GM12878 (cell line): ENCODE measurements at regions not wholly inside any gene's neighbourhood (a gene's known extent, or its start where the extent isn't known, plus 50 kb on each side); places are given as distances from the start of the nearest gene placed in this dataset.

Experiments
- BMI1 ChIP-seq: fragments of 450-650 bp; IDR thresholded peaks from 2 replicates; pipeline ENCODE4 v1.6.1; 2016; ENCODE audit warnings: mild to moderate bottlenecking, moderate library complexity, borderline replicate concordance
- DPF2 ChIP-seq: fragments of 450-650 bp; IDR thresholded peaks from 2 replicates; pipeline ENCODE4 v1.6.1; 2017; ENCODE audit warnings: mild to moderate bottlenecking
- ETV6 ChIP-seq, 2 experiments: fragments of 450-650 bp in 1 of 2; IDR thresholded peaks in 1 of 2; conservative IDR thresholded peaks in 1 of 2; 2 replicates each; pipeline ENCODE4 v1.6.1; 2014; ENCODE audit warnings: antibody characterized with exemption in 1 of 2, borderline replicate concordance in 1 of 2, low read depth in 1 of 2, mild to moderate bottlenecking in 1 of 2, moderate library complexity in 1 of 2
- EZH2 ChIP-seq: IDR thresholded peaks from 2 replicates; pipeline ENCODE4 v1.6.1; 2012; ENCODE audit warnings: low read depth, mild to moderate bottlenecking, control low read depth, inconsistent platforms, low read length, borderline replicate concordance; ENCODE audit not compliant: control insufficient read depth
- FOXK2 ChIP-seq: fragments of 450-650 bp; IDR thresholded peaks from 2 replicates; pipeline ENCODE4 v1.6.1; 2017; ENCODE audit warnings: mild to moderate bottlenecking, moderate library complexity
- FOXM1 ChIP-seq: IDR thresholded peaks from 2 replicates; pipeline ENCODE4 v1.6.1; 2012; ENCODE audit warnings: low read depth, mild to moderate bottlenecking, inconsistent platforms, low read length, moderate library complexity
- HDAC2 ChIP-seq: fragments of 200-600 bp; sonication (generic); IDR thresholded peaks from 2 replicates; pipeline ENCODE4 v1.6.1; 2017
- HDGF ChIP-seq: fragments of 450-650 bp; IDR thresholded peaks from 2 replicates; pipeline ENCODE4 v1.6.1; 2016; ENCODE audit warnings: antibody characterized with exemption
- JUNB ChIP-seq: IDR thresholded peaks from 2 replicates; pipeline ENCODE4 v1.6.1; 2016; ENCODE audit warnings: antibody characterized with exemption, mild to moderate bottlenecking
- KAT2A ChIP-seq: conservative IDR thresholded peaks from 2 replicates; pipeline ENCODE4 v1.6.1; 2011; ENCODE audit warnings: low read depth, low read length; ENCODE audit not compliant: control insufficient read depth
- NBN ChIP-seq: fragments of 450-650 bp; IDR thresholded peaks from 2 replicates; pipeline ENCODE4 v1.6.1; 2016
- NFIC ChIP-seq: IDR thresholded peaks from 2 replicates; pipeline ENCODE4 v1.6.1; 2012; ENCODE audit warnings: low read depth, mild to moderate bottlenecking, inconsistent platforms, low read length, moderate library complexity
- NFYB ChIP-seq: IDR thresholded peaks from 2 replicates; pipeline ENCODE4 v1.6.1; 2011; ENCODE audit warnings: low read depth, mild to moderate bottlenecking, low read length, improper control_type of control experiment, moderate library complexity; ENCODE audit not compliant: insufficient read depth
- POU2F2 ChIP-seq: IDR thresholded peaks from 3 replicates; pipeline ENCODE4 v1.6.1; 2011; ENCODE audit warnings: low read depth, mild to moderate bottlenecking, low read length, borderline replicate concordance
- TCF12 ChIP-seq: IDR thresholded peaks from 2 replicates; pipeline ENCODE4 v1.6.1; 2011; ENCODE audit warnings: low read depth, mild to moderate bottlenecking, low read length
- TF ChIP-seq, protein P1 (sequence below): fragments of 450-650 bp; IDR thresholded peaks from 2 replicates; pipeline ENCODE4 v1.6.1; 2017; ENCODE audit warnings: mild to moderate bottlenecking, low read depth, inconsistent platforms; ENCODE audit not compliant: poor library complexity, severe bottlenecking
- TF ChIP-seq, protein P2 (sequence below): IDR thresholded peaks from 2 replicates; pipeline ENCODE4 v1.6.1; 2012; ENCODE audit warnings: low read depth, low read length, improper control_type of control experiment
- TF ChIP-seq, protein P3 (sequence below): fragments of 450-650 bp; IDR thresholded peaks from 2 replicates; pipeline ENCODE4 v1.6.1; 2017; ENCODE audit warnings: low read depth, mild to moderate bottlenecking, moderate library complexity
- TF ChIP-seq, protein P4 (sequence below): fragments of 450-650 bp; IDR thresholded peaks from 2 replicates; pipeline ENCODE4 v1.6.1; 2016; ENCODE audit warnings: mild to moderate bottlenecking
- TF ChIP-seq, protein P5 (sequence below): fragments of 150-350 bp; IDR thresholded peaks from 2 replicates; pipeline ENCODE4 v1.6.1; 2016; ENCODE audit warnings: low read depth, low read length
- TF ChIP-seq, protein P6 (sequence below): fragments of 450-650 bp; IDR thresholded peaks from 2 replicates; pipeline ENCODE4 v1.6.1; 2016; ENCODE audit warnings: mild to moderate bottlenecking

DNA sequence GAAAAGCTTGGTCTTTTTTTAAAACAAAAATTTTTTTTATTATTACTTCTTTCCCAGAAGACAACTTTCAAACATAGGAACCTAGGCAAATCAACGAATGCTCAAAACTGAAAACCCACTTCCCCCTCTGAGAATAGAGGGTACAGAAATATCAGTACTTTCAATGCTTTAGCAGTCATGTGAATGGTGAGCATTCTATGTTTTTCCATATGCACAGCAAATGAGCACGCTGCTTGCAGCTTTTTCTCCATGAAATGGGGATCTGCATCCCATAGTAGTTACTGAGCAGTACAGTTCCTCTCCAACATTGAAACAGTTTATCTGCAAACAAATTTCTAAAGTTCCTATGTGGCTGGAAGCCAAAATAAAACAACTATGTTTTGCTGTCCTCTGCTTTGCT is 108.4 kb upstream of the BMP2K start (continued):
- TF ChIP-seq, protein P1, sequence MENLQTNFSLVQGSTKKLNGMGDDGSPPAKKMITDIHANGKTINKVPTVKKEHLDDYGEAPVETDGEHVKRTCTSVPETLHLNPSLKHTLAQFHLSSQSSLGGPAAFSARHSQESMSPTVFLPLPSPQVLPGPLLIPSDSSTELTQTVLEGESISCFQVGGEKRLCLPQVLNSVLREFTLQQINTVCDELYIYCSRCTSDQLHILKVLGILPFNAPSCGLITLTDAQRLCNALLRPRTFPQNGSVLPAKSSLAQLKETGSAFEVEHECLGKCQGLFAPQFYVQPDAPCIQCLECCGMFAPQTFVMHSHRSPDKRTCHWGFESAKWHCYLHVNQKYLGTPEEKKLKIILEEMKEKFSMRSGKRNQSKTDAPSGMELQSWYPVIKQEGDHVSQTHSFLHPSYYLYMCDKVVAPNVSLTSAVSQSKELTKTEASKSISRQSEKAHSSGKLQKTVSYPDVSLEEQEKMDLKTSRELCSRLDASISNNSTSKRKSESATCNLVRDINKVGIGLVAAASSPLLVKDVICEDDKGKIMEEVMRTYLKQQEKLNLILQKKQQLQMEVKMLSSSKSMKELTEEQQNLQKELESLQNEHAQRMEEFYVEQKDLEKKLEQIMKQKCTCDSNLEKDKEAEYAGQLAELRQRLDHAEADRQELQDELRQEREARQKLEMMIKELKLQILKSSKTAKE: peak; percentile 24
- TF ChIP-seq FOXM1 (no peak), NFYB (no peak), NFIC (peak; percentile 75; the same call in 1 of the 2 replicates), KAT2A (no peak), POU2F2 (no peak), HDGF (no peak), DPF2 (peak; percentile 34; the same call in 1 of the 2 replicates), FOXK2 (no peak), EZH2 (no peak), JUNB (peak; percentile 64), TCF12 (no peak), NBN (no peak), HDAC2 (no peak), BMI1 (no peak), ETV6 (conservative IDR thresholded peaks at IDR 0.05 in 1 of 2, IDR thresholded peaks at IDR 0.05 in 1 of 2; ENCODE audit: borderline replicate concordance in 1 of 2, low read depth in 1 of 2) (no peak)
- TF ChIP-seq, protein P2, sequence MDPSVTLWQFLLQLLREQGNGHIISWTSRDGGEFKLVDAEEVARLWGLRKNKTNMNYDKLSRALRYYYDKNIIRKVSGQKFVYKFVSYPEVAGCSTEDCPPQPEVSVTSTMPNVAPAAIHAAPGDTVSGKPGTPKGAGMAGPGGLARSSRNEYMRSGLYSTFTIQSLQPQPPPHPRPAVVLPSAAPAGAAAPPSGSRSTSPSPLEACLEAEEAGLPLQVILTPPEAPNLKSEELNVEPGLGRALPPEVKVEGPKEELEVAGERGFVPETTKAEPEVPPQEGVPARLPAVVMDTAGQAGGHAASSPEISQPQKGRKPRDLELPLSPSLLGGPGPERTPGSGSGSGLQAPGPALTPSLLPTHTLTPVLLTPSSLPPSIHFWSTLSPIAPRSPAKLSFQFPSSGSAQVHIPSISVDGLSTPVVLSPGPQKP: no peak
- TF ChIP-seq, protein P3, sequence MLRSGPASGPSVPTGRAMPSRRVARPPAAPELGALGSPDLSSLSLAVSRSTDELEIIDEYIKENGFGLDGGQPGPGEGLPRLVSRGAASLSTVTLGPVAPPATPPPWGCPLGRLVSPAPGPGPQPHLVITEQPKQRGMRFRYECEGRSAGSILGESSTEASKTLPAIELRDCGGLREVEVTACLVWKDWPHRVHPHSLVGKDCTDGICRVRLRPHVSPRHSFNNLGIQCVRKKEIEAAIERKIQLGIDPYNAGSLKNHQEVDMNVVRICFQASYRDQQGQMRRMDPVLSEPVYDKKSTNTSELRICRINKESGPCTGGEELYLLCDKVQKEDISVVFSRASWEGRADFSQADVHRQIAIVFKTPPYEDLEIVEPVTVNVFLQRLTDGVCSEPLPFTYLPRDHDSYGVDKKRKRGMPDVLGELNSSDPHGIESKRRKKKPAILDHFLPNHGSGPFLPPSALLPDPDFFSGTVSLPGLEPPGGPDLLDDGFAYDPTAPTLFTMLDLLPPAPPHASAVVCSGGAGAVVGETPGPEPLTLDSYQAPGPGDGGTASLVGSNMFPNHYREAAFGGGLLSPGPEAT: no peak
- TF ChIP-seq, protein P4, sequence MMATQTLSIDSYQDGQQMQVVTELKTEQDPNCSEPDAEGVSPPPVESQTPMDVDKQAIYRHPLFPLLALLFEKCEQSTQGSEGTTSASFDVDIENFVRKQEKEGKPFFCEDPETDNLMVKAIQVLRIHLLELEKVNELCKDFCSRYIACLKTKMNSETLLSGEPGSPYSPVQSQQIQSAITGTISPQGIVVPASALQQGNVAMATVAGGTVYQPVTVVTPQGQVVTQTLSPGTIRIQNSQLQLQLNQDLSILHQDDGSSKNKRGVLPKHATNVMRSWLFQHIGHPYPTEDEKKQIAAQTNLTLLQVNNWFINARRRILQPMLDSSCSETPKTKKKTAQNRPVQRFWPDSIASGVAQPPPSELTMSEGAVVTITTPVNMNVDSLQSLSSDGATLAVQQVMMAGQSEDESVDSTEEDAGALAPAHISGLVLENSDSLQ: no peak
- TF ChIP-seq, protein P5, sequence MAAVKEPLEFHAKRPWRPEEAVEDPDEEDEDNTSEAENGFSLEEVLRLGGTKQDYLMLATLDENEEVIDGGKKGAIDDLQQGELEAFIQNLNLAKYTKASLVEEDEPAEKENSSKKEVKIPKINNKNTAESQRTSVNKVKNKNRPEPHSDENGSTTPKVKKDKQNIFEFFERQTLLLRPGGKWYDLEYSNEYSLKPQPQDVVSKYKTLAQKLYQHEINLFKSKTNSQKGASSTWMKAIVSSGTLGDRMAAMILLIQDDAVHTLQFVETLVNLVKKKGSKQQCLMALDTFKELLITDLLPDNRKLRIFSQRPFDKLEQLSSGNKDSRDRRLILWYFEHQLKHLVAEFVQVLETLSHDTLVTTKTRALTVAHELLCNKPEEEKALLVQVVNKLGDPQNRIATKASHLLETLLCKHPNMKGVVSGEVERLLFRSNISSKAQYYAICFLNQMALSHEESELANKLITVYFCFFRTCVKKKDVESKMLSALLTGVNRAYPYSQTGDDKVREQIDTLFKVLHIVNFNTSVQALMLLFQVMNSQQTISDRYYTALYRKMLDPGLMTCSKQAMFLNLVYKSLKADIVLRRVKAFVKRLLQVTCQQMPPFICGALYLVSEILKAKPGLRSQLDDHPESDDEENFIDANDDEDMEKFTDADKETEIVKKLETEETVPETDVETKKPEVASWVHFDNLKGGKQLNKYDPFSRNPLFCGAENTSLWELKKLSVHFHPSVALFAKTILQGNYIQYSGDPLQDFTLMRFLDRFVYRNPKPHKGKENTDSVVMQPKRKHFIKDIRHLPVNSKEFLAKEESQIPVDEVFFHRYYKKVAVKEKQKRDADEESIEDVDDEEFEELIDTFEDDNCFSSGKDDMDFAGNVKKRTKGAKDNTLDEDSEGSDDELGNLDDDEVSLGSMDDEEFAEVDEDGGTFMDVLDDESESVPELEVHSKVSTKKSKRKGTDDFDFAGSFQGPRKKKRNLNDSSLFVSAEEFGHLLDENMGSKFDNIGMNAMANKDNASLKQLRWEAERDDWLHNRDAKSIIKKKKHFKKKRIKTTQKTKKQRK: no peak
- TF ChIP-seq, protein P6, sequence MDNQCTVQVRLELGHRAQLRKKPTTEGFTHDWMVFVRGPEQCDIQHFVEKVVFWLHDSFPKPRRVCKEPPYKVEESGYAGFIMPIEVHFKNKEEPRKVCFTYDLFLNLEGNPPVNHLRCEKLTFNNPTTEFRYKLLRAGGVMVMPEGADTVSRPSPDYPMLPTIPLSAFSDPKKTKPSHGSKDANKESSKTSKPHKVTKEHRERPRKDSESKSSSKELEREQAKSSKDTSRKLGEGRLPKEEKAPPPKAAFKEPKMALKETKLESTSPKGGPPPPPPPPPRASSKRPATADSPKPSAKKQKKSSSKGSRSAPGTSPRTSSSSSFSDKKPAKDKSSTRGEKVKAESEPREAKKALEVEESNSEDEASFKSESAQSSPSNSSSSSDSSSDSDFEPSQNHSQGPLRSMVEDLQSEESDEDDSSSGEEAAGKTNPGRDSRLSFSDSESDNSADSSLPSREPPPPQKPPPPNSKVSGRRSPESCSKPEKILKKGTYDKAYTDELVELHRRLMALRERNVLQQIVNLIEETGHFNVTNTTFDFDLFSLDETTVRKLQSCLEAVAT: no peak
